KMS-11 (cell line): ENCODE measurements at regions not wholly inside any gene's neighbourhood (a gene's known extent, or its start where the extent isn't known, plus 50 kb on each side); places are given as distances from the start of the nearest gene placed in this dataset.

Experiments used
- H2AFZ ChIP-seq: fragments of 200-600 bp; sonication (generic); 2 replicates; pipeline ENCODE4 v1.6.1; 2016; ENCODE audit warnings: antibody characterized with exemption, mixed run types, low read depth
- H3K27ac ChIP-seq: fragments of 200-600 bp; sonication (generic); 2 replicates; pipeline ENCODE4 v1.6.1; 2016; ENCODE audit warnings: mild to moderate bottlenecking, mixed run types
- H3K27me3 ChIP-seq: fragments of 200-600 bp; sonication (generic); 2 replicates; pipeline ENCODE4 v1.6.1; 2017; ENCODE audit warnings: mild to moderate bottlenecking, low read depth, mixed run types, moderate library complexity; ENCODE audit not compliant: insufficient read depth
- H3K36me3 ChIP-seq: fragments of 200-600 bp; sonication (generic); 2 replicates; pipeline ENCODE4 v1.6.1; 2017; ENCODE audit warnings: mild to moderate bottlenecking, mixed run types; ENCODE audit not compliant: insufficient read depth
- H3K4me1 ChIP-seq: fragments of 200-600 bp; sonication (generic); 2 replicates; pipeline ENCODE4 v1.6.1; 2016; ENCODE audit warnings: mild to moderate bottlenecking, low read depth, mixed run types; ENCODE audit not compliant: poor library complexity, severe bottlenecking
- H3K4me2 ChIP-seq: fragments of 200-600 bp; sonication (generic); 2 replicates; pipeline ENCODE4 v1.7.0; 2016; ENCODE audit warnings: mild to moderate bottlenecking, mixed run types
- H3K4me3 ChIP-seq: fragments of 200-600 bp; sonication (generic); IDR thresholded peaks from 2 replicates; pipeline ENCODE4 v1.6.1; 2017; ENCODE audit warnings: low read depth, low read length, mixed read lengths; ENCODE audit not compliant: insufficient read depth
- H3K79me2 ChIP-seq: fragments of 200-600 bp; sonication (generic); 2 replicates; pipeline ENCODE4 v1.6.1; 2016; ENCODE audit warnings: low read depth, mixed run types; ENCODE audit not compliant: insufficient read depth
- H3K9ac ChIP-seq: fragments of 200-600 bp; sonication (generic); 2 replicates; pipeline ENCODE4 v1.6.1; 2016; ENCODE audit warnings: mild to moderate bottlenecking, mixed run types
- H4K20me1 ChIP-seq: fragments of 200-600 bp; sonication (generic); 2 replicates; pipeline ENCODE4 v1.6.1; 2016; ENCODE audit warnings: mild to moderate bottlenecking, mixed run types; ENCODE audit not compliant: insufficient read depth
- TF ChIP-seq, protein P1 (sequence below): fragments of 200-600 bp; sonication (generic); conservative IDR thresholded peaks from 2 replicates; pipeline ENCODE4 v1.6.1; 2017; ENCODE audit warnings: low read depth, mild to moderate bottlenecking, antibody characterized with exemption, low read length, moderate library complexity, mixed read lengths

DNA sequence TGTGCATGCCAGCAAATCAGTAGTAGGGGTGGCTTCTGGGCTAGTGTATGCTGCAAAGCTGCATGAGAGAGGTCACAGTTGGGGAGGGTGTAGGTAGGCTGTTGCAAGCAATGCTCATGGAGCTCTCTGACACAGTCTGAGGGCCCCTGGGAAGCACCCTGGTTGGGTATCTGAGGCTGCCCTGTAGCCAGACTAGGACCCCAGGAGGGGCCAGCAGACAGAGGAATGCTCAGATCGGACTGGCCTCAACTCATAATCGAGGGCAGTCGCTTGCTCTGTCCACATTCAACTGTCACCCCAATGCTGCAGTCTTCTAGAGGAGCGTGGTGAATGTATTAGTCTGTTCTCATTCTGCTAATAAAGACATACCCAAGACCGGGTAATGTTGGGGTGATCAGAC is 204.0 kb upstream of the ALG10 start:
- Histone ChIP-seq H4K20me1 (no peaks in the 10 kb centered on the region), H3K79me2 (no peaks in the 10 kb centered on the region), H3K4me2 (no peak overlapping the region), H3K27ac (no peak overlapping the region), H3K4me1 (no peaks in the 10 kb centered on the region), H3K27me3 (no peaks in the 10 kb centered on the region), H3K36me3 (no peaks in the 10 kb centered on the region), H3K9ac (no peak overlapping the region), H2AFZ (no peak overlapping the region), H3K4me3 (no peak overlapping the region)
- TF ChIP-seq, protein P1, sequence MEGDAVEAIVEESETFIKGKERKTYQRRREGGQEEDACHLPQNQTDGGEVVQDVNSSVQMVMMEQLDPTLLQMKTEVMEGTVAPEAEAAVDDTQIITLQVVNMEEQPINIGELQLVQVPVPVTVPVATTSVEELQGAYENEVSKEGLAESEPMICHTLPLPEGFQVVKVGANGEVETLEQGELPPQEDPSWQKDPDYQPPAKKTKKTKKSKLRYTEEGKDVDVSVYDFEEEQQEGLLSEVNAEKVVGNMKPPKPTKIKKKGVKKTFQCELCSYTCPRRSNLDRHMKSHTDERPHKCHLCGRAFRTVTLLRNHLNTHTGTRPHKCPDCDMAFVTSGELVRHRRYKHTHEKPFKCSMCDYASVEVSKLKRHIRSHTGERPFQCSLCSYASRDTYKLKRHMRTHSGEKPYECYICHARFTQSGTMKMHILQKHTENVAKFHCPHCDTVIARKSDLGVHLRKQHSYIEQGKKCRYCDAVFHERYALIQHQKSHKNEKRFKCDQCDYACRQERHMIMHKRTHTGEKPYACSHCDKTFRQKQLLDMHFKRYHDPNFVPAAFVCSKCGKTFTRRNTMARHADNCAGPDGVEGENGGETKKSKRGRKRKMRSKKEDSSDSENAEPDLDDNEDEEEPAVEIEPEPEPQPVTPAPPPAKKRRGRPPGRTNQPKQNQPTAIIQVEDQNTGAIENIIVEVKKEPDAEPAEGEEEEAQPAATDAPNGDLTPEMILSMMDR, result no peak

DNA sequence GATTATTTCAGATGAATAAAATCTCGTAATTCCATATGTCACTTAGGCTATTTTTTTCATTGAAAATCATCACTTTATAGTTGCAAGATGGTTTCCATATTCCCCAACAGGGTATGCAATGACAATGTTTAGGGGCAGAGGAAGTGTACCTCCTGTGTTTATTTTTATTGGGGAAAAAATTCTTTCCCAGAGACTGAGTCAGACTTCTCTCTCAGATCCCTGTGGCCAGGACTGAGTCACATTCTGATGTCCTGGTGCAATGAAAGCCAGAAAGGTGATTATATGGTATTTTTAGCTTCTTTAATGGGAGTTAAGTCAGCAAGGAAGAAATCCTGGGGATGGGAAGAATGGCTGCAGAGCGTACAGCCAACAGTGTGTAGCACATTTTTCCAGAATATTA is 196.9 kb upstream of the ALG10 start:
- no peak overlapping the region for H3K4me2 ChIP-seq
- H3K27ac ChIP-seq, result no peak overlapping the region
- no peaks in the 10 kb centered on the region for H3K4me1 ChIP-seq
- H2AFZ ChIP-seq, result no peak overlapping the region
- H3K9ac ChIP-seq, result no peak overlapping the region
- H3K36me3 ChIP-seq, result no peaks in the 10 kb centered on the region
- no peaks in the 10 kb centered on the region for H3K79me2 ChIP-seq
- no peaks in the 10 kb centered on the region for H4K20me1 ChIP-seq
- TF ChIP-seq, protein P1, result no peak
- H3K4me3 ChIP-seq, result no peak overlapping the region
- no peaks in the 10 kb centered on the region for H3K27me3 ChIP-seq

DNA sequence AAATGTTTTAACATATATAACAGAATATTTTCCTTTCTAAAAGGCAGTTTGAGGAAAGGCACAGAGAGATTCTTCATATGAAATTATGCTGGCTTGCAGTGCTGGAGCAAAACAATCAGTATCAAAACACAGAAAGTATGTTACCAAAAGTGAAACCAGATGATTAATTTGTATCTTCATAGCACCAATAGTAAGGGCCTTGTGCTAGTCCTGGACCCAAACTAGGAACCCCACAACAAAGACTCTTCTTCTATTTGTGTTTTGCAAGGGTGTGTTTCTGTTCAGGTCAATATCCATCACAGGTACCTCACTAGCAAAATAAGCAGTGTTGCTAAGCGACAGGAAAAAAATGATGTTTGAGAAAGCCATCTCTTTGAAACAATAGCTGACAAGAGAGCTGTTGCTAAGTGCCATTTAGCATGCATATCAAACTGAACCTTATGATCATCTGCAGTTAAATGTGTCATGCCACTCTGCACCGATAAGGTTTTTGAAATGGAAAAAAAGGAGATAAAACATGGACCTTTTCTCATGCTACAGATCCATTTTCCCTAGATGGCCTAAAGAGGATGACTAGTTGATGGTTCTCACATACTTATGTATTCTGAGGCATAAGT is 196.2 kb upstream of the ALG10 start:
- Histone ChIP-seq H3K27me3 (no peaks in the 10 kb centered on the region), H3K4me1 (no peaks in the 10 kb centered on the region), H3K79me2 (no peaks in the 10 kb centered on the region), H3K36me3 (no peaks in the 10 kb centered on the region), H3K4me2 (no peak overlapping the region), H3K27ac (no peak overlapping the region), H2AFZ (no peak overlapping the region), H3K9ac (no peak overlapping the region), H3K4me3 (no peak overlapping the region), H4K20me1 (no peaks in the 10 kb centered on the region)
- TF ChIP-seq, protein P1, result no peak

DNA sequence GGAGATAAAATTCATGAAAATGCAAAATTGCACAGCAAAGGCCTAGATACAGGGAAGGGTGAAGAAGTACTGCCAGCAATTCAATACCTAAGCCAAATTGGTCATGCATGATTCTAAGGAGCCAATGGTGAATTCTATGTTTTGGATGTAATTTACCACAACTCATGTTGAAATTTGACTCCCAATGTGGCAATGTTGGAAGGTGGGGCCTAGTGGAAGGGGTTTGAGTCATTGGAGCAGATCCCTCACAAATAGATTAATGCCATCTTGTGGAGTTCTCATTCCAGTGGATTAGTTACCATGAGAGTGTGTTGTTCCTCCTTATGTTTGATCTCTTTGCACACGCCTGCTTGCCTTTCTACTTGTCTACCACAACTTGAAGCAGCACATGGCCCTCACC is 194.0 kb upstream of the ALG10 start:
- Histone ChIP-seq H3K27me3 (no peaks in the 10 kb centered on the region), H3K4me3 (no peak overlapping the region), H3K4me1 (no peaks in the 10 kb centered on the region), H3K79me2 (no peaks in the 10 kb centered on the region), H2AFZ (no peak overlapping the region), H3K4me2 (no peak overlapping the region), H4K20me1 (no peaks in the 10 kb centered on the region), H3K9ac (no peak overlapping the region), H3K27ac (no peak overlapping the region), H3K36me3 (no peaks in the 10 kb centered on the region)
- TF ChIP-seq, protein P1, result no peak
